ENCODE measurements at regions not wholly inside any gene's neighbourhood (a gene's known extent, or its start where the extent isn't known, plus 50 kb on each side); places are given as distances from the start of the nearest gene placed in this dataset.
A peak's percentile ranks its signal among the peaks of the same experiment; 100 is the strongest.

DNA sequence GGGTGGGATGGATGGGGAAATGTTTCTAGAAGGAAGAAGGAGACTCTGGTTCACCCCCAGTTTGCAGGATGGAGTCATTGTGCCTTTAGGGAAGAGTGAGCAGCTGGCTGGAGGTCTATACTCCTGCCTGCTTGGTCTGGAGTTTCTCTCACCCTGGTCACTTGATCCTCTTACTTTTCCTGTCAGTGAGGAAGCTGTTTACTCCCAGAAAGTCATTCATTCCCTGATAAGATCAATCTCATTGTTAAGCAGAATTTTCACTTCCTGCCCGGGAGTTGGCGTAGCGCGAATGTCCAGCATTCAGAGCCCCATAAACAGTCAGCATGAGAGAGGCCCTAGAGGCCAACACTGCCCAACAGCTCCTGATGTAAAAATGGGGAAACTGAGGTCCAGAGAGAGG is 70.4 kb upstream of the SIRPA start:
- H3K4me2 ChIP-seq (ENCODE audit: insufficient read depth, low read length): no peak overlapping the region
- H3K27ac ChIP-seq (ENCODE audit: low read depth, low read length): peak overlapping the region; percentile 24
- DNase-seq (ENCODE audit: insufficient read length, low spot score, missing footprints): no peak
- peaks cover 5% of the 10 kb centered on the region for H3K9me3 ChIP-seq (ENCODE audit: low read depth, low read length)
- TF ChIP-seq, protein P1, sequence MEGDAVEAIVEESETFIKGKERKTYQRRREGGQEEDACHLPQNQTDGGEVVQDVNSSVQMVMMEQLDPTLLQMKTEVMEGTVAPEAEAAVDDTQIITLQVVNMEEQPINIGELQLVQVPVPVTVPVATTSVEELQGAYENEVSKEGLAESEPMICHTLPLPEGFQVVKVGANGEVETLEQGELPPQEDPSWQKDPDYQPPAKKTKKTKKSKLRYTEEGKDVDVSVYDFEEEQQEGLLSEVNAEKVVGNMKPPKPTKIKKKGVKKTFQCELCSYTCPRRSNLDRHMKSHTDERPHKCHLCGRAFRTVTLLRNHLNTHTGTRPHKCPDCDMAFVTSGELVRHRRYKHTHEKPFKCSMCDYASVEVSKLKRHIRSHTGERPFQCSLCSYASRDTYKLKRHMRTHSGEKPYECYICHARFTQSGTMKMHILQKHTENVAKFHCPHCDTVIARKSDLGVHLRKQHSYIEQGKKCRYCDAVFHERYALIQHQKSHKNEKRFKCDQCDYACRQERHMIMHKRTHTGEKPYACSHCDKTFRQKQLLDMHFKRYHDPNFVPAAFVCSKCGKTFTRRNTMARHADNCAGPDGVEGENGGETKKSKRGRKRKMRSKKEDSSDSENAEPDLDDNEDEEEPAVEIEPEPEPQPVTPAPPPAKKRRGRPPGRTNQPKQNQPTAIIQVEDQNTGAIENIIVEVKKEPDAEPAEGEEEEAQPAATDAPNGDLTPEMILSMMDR (IDR thresholded peaks at IDR 0.05; ENCODE audit: extremely low read depth, low read depth, low read length): no peak
- peaks cover 34% of the 10 kb centered on the region for H3K4me1 ChIP-seq (ENCODE audit: insufficient read depth, low read length)
- no peak overlapping the region for H3K4me3 ChIP-seq (ENCODE audit: insufficient read depth, low read length)
- H3K27me3 ChIP-seq (ENCODE audit: insufficient read depth, low read length): no peaks in the 10 kb centered on the region
- no peaks in the 10 kb centered on the region for H3K79me2 ChIP-seq (ENCODE audit: insufficient read depth, low read length)
- H4K20me1 ChIP-seq (ENCODE audit: insufficient read depth, low read length): no peaks in the 10 kb centered on the region
- no peak overlapping the region for H2AFZ ChIP-seq (ENCODE audit: low read length)
- no peaks in the 10 kb centered on the region for H3K36me3 ChIP-seq (ENCODE audit: insufficient read depth, low read length)

DNA sequence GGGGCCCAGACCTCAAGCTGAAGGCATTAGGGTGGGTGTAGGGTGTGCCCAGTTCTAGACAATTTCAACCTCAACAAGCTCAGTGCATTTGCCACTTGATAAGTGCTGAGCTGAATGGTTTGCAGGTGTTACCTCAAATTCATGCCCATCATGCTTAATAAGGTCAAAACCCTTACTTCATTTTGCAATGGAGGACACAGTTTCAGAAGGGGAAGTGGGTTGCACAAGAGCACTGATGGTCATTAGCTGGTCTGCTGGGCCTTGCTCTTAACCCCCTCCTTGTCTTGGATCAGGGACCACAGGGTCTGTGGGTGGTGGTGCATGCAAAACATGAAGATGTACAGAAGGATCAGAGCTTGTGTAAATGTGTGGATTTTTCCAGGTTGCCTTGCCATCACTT is 71.0 kb upstream of the SIRPA start:
- Histone ChIP-seq H3K79me2 (ENCODE audit: insufficient read depth, low read length) (no peaks in the 10 kb centered on the region), H3K36me3 (ENCODE audit: insufficient read depth, low read length) (no peaks in the 10 kb centered on the region), H3K9me3 (ENCODE audit: low read depth, low read length) (peaks cover 5% of the 10 kb centered on the region), H3K4me3 (ENCODE audit: insufficient read depth, low read length) (no peak overlapping the region), H3K27me3 (ENCODE audit: insufficient read depth, low read length) (no peaks in the 10 kb centered on the region), H4K20me1 (ENCODE audit: insufficient read depth, low read length) (no peaks in the 10 kb centered on the region), H3K27ac (ENCODE audit: low read depth, low read length) (no peak overlapping the region), H3K4me2 (ENCODE audit: insufficient read depth, low read length) (no peak overlapping the region), H3K4me1 (ENCODE audit: insufficient read depth, low read length) (peaks cover 38% of the 10 kb centered on the region), H2AFZ (ENCODE audit: low read length) (no peak overlapping the region)
- DNase-seq (ENCODE audit: insufficient read length, low spot score, missing footprints): no peak
- TF ChIP-seq, protein P1 (IDR thresholded peaks at IDR 0.05; ENCODE audit: extremely low read depth, low read depth, low read length): no peak

DNA sequence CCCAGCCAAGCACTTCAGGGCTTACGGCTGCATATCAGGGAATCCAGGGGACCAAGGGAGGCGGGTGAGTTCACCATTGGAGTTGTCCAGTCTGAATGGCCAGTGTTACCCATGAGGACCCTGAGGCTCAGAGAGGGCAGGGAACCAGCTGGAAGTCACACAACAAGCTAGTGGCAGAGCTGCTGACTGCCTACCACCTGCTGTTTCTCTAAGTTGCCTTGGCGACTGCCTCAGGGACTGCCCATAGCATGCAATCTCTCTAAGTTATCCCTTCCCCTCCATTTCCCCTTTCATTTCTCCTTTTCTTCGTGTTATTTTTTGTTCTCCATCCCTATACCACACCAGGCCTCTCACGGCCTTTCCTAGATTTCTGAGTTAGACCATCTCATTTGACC is 71.8 kb upstream of the SIRPA start:
- no peak for DNase-seq (ENCODE audit: insufficient read length, low spot score, missing footprints)
- Histone ChIP-seq H3K9me3 (ENCODE audit: low read depth, low read length) (peaks cover 5% of the 10 kb centered on the region), H3K27ac (ENCODE audit: low read depth, low read length) (peak overlapping the region; percentile 20), H4K20me1 (ENCODE audit: insufficient read depth, low read length) (no peaks in the 10 kb centered on the region), H3K27me3 (ENCODE audit: insufficient read depth, low read length) (no peaks in the 10 kb centered on the region), H3K36me3 (ENCODE audit: insufficient read depth, low read length) (no peaks in the 10 kb centered on the region), H3K79me2 (ENCODE audit: insufficient read depth, low read length) (no peaks in the 10 kb centered on the region), H3K4me1 (ENCODE audit: insufficient read depth, low read length) (peaks cover 45% of the 10 kb centered on the region), H2AFZ (ENCODE audit: low read length) (no peak overlapping the region), H3K4me2 (ENCODE audit: insufficient read depth, low read length) (no peak overlapping the region), H3K4me3 (ENCODE audit: insufficient read depth, low read length) (no peak overlapping the region)
- TF ChIP-seq, protein P1 (IDR thresholded peaks at IDR 0.05; ENCODE audit: extremely low read depth, low read depth, low read length): no peak

DNA sequence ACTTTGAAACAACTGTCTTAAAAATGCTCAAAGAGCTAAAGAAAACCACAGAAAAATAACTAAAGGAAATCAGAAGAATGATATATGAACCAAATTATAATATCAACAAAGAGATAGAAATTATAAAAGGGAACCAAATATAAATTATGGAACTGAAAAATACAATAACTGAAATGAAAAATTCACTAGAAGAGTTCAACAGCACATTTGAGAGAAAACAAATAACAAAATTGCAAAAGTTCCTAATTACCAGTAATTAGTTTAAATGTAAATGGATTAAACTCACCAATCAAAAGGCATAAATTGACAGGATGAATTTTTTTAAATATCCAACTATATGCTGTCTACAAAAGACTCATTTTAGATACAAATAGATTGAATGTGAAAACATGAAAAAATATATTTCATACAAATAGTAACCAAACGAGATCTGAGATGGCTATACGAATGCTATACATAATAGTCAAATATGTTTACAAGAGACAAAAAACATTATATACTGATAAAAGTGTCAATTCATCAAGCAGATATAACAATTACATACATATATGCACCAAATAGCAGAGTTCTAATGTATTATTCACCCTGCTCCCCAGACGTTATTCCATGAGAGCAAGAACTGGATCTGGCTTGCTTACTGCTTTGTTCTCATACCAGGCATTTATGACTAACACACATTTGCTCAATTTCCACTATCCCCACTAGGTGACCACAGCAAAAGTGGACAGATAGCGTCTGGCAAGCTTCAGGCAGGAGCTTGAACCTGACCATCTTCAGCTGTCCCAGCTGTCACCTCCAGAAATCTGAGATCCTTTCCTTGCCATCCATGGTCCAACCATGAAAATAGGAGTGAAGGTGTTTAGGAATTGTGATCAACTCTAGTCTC is 72.4 kb upstream of the SIRPA start:
- no peak overlapping the region for H3K4me2 ChIP-seq (ENCODE audit: insufficient read depth, low read length)
- TF ChIP-seq, protein P1 (IDR thresholded peaks at IDR 0.05; ENCODE audit: extremely low read depth, low read depth, low read length): no peak
- H2AFZ ChIP-seq (ENCODE audit: low read length): no peak overlapping the region
- H3K4me1 ChIP-seq (ENCODE audit: insufficient read depth, low read length): peaks cover 47% of the 10 kb centered on the region
- H3K4me3 ChIP-seq (ENCODE audit: insufficient read depth, low read length): no peak overlapping the region
- H3K27me3 ChIP-seq (ENCODE audit: insufficient read depth, low read length): no peaks in the 10 kb centered on the region
- H3K36me3 ChIP-seq (ENCODE audit: insufficient read depth, low read length): no peaks in the 10 kb centered on the region
- peak overlapping the region; percentile 49 for H3K27ac ChIP-seq (ENCODE audit: low read depth, low read length)
- H3K9me3 ChIP-seq (ENCODE audit: low read depth, low read length): peaks cover 5% of the 10 kb centered on the region
- H4K20me1 ChIP-seq (ENCODE audit: insufficient read depth, low read length): no peaks in the 10 kb centered on the region
- no peak for DNase-seq (ENCODE audit: insufficient read length, low spot score, missing footprints)
- no peaks in the 10 kb centered on the region for H3K79me2 ChIP-seq (ENCODE audit: insufficient read depth, low read length)

Measured in osteoblast (primary cell).